VCaP (cell line): ENCODE measurements at regions not wholly inside any gene's neighbourhood (a gene's known extent, or its start where the extent isn't known, plus 50 kb on each side); places are given as distances from the start of the nearest gene placed in this dataset.
"Not testable (repeated sequence)": the region's sequence is repeated elsewhere in the genome, so short reads cannot be mapped to it uniquely, and the experiment has no call there.

Source experiments
- H3K27ac ChIP-seq: fragments of 450-650 bp; 2 replicates; pipeline ENCODE4 v1.5.1; 2017
- CTCF ChIP-seq: fragments of 450-650 bp; conservative IDR thresholded peaks from 2 replicates; pipeline ENCODE4 v1.5.1; 2017; ENCODE audit warnings: mild to moderate bottlenecking, moderate library complexity

- TF ChIP-seq CTCF: no peak
- H3K27ac ChIP-seq: no peak overlapping the region
Observed at GRCh38 chr1:30660241-30660640, 63.1 kb downstream of the MATN1 start.

DNA sequence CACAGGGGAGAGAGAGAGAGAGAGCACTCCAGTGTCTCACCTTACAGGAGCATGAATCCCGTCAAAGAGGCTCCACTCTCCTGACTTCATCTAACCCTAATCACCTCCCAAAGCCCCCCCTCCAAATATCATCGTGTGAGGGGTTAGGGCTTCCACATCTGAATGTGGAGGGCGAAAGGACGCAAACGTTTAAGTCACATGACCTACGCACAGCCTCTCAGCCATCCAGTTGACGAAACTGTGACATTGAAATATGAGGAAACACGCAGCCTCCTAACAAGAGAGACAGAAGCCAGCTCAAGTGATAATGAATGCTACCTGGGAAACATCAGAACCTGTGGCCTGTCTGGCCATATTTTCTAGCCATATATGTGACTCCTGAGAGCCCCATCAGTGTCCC is 63.7 kb downstream of the MATN1 start:
- no peak for TF ChIP-seq CTCF
- H3K27ac ChIP-seq: no peak overlapping the region

- not testable (repeated sequence) for H3K27ac ChIP-seq
Observed at GRCh38 chr1:30658375-30658774, 65.0 kb downstream of the MATN1 start.

- no peak for TF ChIP-seq CTCF
- H3K27ac ChIP-seq: no peak overlapping the region
Observed at GRCh38 chr1:30658014-30658336, 65.4 kb downstream of the MATN1 start.

DNA sequence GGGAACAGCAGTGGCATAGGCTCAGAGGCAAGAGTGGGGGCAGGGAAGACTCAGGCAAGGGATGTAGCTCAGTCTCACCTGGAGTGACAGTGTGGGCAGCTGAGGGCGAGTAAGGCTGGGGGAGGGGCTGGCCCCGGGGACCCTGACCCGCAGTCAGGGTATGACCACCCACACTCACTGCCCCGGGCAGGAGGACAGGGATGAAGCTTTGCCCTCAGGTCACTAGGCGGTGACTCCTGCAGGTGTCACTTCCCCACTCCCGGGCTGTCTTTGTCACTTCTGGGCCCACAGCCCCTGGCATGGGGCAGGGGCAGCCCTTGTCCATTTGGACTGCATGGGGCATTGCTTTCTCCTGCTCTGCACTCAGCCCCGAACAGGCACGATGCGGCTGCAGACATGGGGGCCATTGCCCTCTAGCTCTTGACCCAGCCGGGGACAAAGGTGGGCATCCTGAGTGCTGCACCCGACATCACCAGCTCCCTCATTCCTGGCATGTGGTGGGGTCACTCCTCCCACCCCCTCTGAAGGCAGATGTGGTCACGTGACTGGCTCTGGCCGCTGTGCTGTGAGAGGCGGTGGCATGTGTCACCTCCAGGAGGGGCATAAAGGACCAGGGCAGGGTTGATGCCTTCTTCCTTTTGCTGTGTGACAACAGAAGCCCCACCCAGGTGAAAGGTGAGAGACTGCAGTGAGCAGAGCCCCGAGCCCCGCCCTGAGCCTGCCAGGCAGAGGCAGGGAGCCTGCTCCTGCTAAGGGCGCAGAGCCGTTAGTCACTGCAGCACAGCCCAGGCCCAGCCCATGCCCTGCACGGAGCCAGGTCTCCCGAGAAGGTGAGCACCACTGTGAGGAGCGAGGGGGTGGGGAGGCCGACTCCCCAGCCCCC is 66.0 kb downstream of the MATN1 start:
- H3K27ac ChIP-seq: no peak overlapping the region
- TF ChIP-seq CTCF: no peak

- H3K27ac ChIP-seq: no peak overlapping the region
- no peak for TF ChIP-seq CTCF
Observed at GRCh38 chr1:30656171-30656940, 67.0 kb downstream of the MATN1 start.

DNA sequence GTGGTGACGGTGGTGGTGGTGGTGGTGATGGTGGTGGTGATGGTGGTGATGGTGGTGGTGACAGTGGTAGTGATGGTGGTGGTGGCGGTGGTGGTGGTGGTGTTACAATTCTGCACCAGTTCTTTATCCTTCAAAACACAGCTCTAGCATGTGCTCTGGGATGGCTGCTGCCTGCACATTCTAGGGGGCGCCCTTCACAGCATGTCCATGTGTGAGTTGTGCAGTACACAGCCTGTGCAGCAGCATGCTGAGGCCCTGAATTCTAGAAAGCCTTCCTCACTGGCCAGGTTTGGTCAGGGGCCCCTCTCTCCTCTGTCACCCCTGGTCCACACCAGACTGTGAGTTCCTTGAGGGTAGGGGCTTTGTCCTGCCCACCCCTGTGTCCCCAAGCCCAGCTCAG is 67.7 kb downstream of the MATN1 start:
- no peak for TF ChIP-seq CTCF
- no peak overlapping the region for H3K27ac ChIP-seq

DNA sequence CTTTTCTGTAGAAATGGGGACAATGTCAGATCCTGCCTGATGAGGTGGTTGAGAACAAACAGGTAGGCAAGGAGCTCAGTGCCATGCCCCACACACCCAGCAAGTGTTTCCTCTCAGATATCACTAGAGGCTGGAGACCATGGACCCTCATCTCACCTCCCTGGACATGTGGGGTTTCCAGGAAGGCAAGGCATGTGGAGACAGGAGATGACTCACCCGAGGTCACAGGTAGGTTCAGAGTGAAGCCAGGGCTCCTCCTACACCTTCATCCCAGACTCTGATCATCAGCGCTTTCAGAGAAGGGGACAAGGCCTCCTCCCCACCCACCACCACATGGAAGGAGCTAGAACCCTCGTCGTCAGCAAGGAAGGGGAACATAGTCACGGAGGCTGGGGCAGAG is 69.2 kb downstream of the MATN1 start:
- no peak overlapping the region for H3K27ac ChIP-seq
- no peak for TF ChIP-seq CTCF
